Esophagus squamous epithelium (tissue), 4 donors: ENCODE measurements at regions not wholly inside any gene's neighbourhood (a gene's known extent, or its start where the extent isn't known, plus 50 kb on each side); places are given as distances from the start of the nearest gene placed in this dataset.

Source experiments
- POLR2A ChIP-seq, 4 donors: fragments of 450-650 bp; IDR thresholded peaks; one replicate each; pipeline ENCODE4 v1.6.1; 2017; ENCODE audit warnings: antibody characterized with exemption in 4 of 4, mild to moderate bottlenecking in 4 of 4, moderate library complexity in 3 of 4
- TF ChIP-seq, protein P1 (sequence below), 6 experiments: fragments of 450-650 bp in 4 of 6; fragments of 200-600 bp in 2 of 6; sonication (generic) in 2 of 6; IDR thresholded peaks; one replicate each; pipeline ENCODE4 v1.5.1; 2016 to 2019; ENCODE audit warnings: antibody characterized with exemption in 6 of 6, mild to moderate bottlenecking in 4 of 6, moderate library complexity in 4 of 6

DNA sequence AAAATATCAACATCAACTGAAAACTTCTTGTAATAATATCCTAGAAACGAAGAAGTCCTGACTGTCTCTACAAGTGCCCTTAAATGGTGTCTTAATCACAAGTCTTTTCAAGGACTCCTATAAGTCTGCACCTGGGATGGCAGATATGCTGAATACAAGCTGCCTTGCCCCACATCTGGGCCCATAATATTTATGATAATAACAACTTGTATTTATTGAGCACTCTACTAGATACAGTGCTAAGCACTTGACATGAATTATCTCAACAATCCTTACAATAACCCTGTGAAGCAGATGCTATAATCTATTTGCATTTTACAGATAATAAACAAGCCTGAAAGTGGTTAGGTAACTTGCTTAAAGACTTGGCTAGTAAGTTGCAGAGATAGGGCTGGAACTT is 78.0 kb upstream of the ZNF648 start:
- TF ChIP-seq, protein P1, sequence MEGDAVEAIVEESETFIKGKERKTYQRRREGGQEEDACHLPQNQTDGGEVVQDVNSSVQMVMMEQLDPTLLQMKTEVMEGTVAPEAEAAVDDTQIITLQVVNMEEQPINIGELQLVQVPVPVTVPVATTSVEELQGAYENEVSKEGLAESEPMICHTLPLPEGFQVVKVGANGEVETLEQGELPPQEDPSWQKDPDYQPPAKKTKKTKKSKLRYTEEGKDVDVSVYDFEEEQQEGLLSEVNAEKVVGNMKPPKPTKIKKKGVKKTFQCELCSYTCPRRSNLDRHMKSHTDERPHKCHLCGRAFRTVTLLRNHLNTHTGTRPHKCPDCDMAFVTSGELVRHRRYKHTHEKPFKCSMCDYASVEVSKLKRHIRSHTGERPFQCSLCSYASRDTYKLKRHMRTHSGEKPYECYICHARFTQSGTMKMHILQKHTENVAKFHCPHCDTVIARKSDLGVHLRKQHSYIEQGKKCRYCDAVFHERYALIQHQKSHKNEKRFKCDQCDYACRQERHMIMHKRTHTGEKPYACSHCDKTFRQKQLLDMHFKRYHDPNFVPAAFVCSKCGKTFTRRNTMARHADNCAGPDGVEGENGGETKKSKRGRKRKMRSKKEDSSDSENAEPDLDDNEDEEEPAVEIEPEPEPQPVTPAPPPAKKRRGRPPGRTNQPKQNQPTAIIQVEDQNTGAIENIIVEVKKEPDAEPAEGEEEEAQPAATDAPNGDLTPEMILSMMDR (IDR thresholded peaks at IDR 0.05): no peak
- no peak for TF ChIP-seq POLR2A (IDR thresholded peaks at IDR 0.05)
